ENCODE measurements at regions not wholly inside any gene's neighbourhood (a gene's known extent, or its start where the extent isn't known, plus 50 kb on each side); places are given as distances from the start of the nearest gene placed in this dataset.

DNA sequence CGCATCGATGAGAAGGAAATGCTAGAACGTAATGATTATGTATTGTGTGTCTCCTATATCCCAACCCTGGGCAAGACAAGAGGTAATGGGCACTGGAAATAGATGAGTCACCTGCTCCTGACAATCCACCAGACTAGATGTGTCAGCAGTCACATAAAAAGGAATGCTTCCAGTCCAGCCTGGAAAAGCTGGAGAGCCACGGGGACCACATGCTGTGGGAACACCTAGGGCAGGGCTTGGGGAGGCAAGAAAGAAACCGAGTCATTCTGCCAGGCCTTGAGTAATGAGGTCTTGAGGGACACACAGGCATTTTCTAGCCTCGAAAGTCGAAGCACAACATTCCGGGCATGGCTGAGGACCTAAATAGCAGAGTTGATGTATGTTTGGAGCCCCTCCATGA is 716.7 kb upstream of the TMEM132C start:
- DNase-seq = no peak
- Histone ChIP-seq H3K27me3 (no peaks in the 10 kb centered on the region), H3K4me1 (no peaks in the 10 kb centered on the region), H3K27ac (no peak overlapping the region), H3K4me3 (no peak overlapping the region), H3K36me3 (no peaks in the 10 kb centered on the region), H3K9me3 (no peaks in the 10 kb centered on the region)
- intact Hi-C loops (cut with DNase I) = no loop called here
- TF ChIP-seq POLR2A (IDR thresholded peaks at IDR 0.05) = no peak
- no peak for TF ChIP-seq CTCF (IDR thresholded peaks at IDR 0.05)
- ATAC-seq = no peak
- 51% methylated on average over 8 of the region's 8 CpGs for WGBS (ENCODE audit: insufficient coverage, low coverage, low lambda C conversion rate, missing lambda C conversion rate)

- H3K4me3 ChIP-seq = no peak overlapping the region
- no peaks in the 10 kb centered on the region for H3K27me3 ChIP-seq
- no peak overlapping the region for H3K27ac ChIP-seq
- no peaks in the 10 kb centered on the region for H3K9me3 ChIP-seq
- H3K4me1 ChIP-seq = no peaks in the 10 kb centered on the region
- H3K36me3 ChIP-seq = no peaks in the 10 kb centered on the region
- DNase-seq (no peak), ATAC-seq (no peak)
- intact Hi-C loops (cut with DNase I) = no loop called here
- no peak for TF ChIP-seq CTCF (IDR thresholded peaks at IDR 0.05)
- TF ChIP-seq POLR2A (IDR thresholded peaks at IDR 0.05) = no peak
- 87% methylated on average over 1 of the region's 1 CpG for WGBS (ENCODE audit: insufficient coverage, low coverage, low lambda C conversion rate, missing lambda C conversion rate)
These were observed 714.1 kb upstream of the TMEM132C start for GRCh38 chr12:127552838-127553237.

DNA sequence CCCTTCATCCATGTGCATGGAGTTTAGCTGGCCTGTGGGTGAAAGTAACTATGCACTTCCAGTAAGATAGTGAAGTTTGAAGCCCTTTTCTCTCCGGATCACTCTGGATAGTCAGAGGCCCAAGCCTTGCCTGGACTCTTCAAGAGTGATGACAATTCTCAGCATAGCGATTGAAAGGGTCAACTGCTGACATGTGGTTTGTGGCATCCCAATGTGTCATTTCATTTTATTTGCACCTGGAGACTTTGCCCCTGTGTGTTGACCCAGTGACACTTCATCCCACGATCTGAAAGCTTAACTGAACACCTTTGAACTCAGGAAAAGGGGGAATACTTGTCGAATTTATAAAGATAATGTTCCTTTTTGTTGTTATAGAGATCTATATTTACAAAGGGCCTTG is 711.9 kb upstream of the TMEM132C start:
- intact Hi-C loops (cut with DNase I) = no loop called here
- H3K36me3 ChIP-seq = no peaks in the 10 kb centered on the region
- H3K4me1 ChIP-seq = no peaks in the 10 kb centered on the region
- H3K9me3 ChIP-seq = no peaks in the 10 kb centered on the region
- TF ChIP-seq CTCF (IDR thresholded peaks at IDR 0.05) (no peak), POLR2A (IDR thresholded peaks at IDR 0.05) (no peak)
- ATAC-seq (peak in 1 of 4 donors; percentile 71), DNase-seq (no peak)
- 35% methylated on average over 4 of the region's 4 CpGs for WGBS (ENCODE audit: insufficient coverage, low coverage, low lambda C conversion rate, missing lambda C conversion rate)
- no peak overlapping the region for H3K27ac ChIP-seq
- H3K4me3 ChIP-seq = no peak overlapping the region
- H3K27me3 ChIP-seq = no peaks in the 10 kb centered on the region

DNA sequence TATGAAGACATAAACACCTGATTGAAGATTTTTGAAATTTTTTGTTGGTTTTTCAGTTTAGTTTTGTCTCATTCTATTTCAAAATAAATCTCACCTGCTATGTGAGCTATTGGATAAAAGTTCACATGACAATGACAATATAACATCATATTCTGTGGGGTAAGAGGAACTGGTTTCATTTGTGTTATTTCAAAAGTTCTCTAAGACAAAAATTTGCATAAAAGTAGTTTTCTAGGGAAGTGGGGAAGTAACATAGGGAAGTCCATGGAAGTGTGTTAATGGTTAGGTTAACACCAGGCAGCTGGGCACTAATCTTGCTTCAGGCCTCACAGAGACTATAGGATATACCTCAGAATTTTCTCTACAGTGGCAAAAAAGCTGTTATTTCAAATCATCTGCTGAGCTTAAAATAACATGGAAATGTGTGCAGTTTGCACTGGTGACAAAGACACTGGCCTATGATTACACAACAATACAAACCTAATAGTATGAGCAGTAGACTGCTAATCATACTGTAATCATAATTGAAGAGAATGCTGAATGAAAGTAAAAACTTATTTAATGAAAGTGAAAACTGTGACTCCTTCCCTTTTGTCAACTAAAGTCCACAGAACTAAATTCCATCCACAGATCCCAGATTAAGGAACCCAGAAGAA is 710.6 kb upstream of the TMEM132C start:
- H3K9me3 ChIP-seq = no peaks in the 10 kb centered on the region
- H3K27ac ChIP-seq = no peak overlapping the region
- H3K4me1 ChIP-seq = no peaks in the 10 kb centered on the region
- no peak overlapping the region for H3K4me3 ChIP-seq
- DNase-seq (no peak), ATAC-seq (no peak)
- H3K36me3 ChIP-seq = no peaks in the 10 kb centered on the region
- TF ChIP-seq CTCF (IDR thresholded peaks at IDR 0.05) = no peak
- TF ChIP-seq POLR2A (IDR thresholded peaks at IDR 0.05) = no peak
- no peaks in the 10 kb centered on the region for H3K27me3 ChIP-seq
- intact Hi-C loops (cut with DNase I) = no loop called here

- Histone ChIP-seq H3K27ac (no peak overlapping the region), H3K4me3 (no peak overlapping the region), H3K36me3 (no peaks in the 10 kb centered on the region), H3K4me1 (no peaks in the 10 kb centered on the region), H3K27me3 (no peaks in the 10 kb centered on the region), H3K9me3 (no peaks in the 10 kb centered on the region)
- ATAC-seq (no peak), DNase-seq (no peak)
- TF ChIP-seq CTCF (IDR thresholded peaks at IDR 0.05) (no peak), POLR2A (IDR thresholded peaks at IDR 0.05) (no peak)
- 61% methylated on average over 3 of the region's 3 CpGs for WGBS (ENCODE audit: insufficient coverage, low coverage, low lambda C conversion rate, missing lambda C conversion rate)
- intact Hi-C loops (cut with DNase I) = no loop called here
These were observed 708.6 kb upstream of the TMEM132C start for GRCh38 chr12:127558361-127558760.
